Karpas-422 (cell line): ENCODE measurements at regions not wholly inside any gene's neighbourhood (a gene's known extent, or its start where the extent isn't known, plus 50 kb on each side); places are given as distances from the start of the nearest gene placed in this dataset.

Experiments
- DNase-seq: peaks from one replicate; pipeline ENCODE4 v3.0.0-alpha.2; 2015
- H2AFZ ChIP-seq: fragments of 200-600 bp; sonication (generic); 2 replicates; pipeline ENCODE4 v1.6.1; 2014; ENCODE audit warnings: antibody characterized with exemption, low read length, mixed read lengths
- H3K27ac ChIP-seq: fragments of 200-600 bp; sonication (generic); 2 replicates; pipeline ENCODE4 v1.5.1; 2014; ENCODE audit warnings: mild to moderate bottlenecking, low read length, moderate library complexity
- H3K27me3 ChIP-seq: fragments of 200-600 bp; sonication (generic); 2 replicates; pipeline ENCODE4 v1.6.1; 2014; ENCODE audit warnings: low read length, mixed read lengths
- H3K36me3 ChIP-seq: fragments of 200-600 bp; sonication (generic); 2 replicates; pipeline ENCODE4 v1.6.1; 2014; ENCODE audit warnings: low read length, mixed read lengths; ENCODE audit not compliant: insufficient read depth
- H3K4me1 ChIP-seq: fragments of 200-600 bp; sonication (generic); 2 replicates; pipeline ENCODE4 v1.6.1; 2014; ENCODE audit warnings: mild to moderate bottlenecking, low read length, mixed read lengths
- H3K4me2 ChIP-seq: fragments of 200-600 bp; sonication (generic); 2 replicates; pipeline ENCODE4 v1.6.1; 2014; ENCODE audit warnings: low read length, low read depth, mild to moderate bottlenecking; ENCODE audit not compliant: poor library complexity, severe bottlenecking
- H3K4me3 ChIP-seq: fragments of 200-600 bp; sonication (generic); 2 replicates; pipeline ENCODE4 v1.5.1; 2014; ENCODE audit warnings: mild to moderate bottlenecking, antibody characterized with exemption, low read length, mixed read lengths
- H3K79me2 ChIP-seq: fragments of 200-600 bp; sonication (generic); 2 replicates; pipeline ENCODE4 v1.6.1; 2014; ENCODE audit warnings: mild to moderate bottlenecking, low read length, mixed read lengths
- H3K9ac ChIP-seq: fragments of 200-600 bp; sonication (generic); 2 replicates; pipeline ENCODE4 v1.6.0; 2014; ENCODE audit warnings: low read length
- H3K9me2 ChIP-seq: fragments of 200-600 bp; sonication (generic), shearing (Covaris generic); replicated peaks from 2 replicates; pipeline ENCODE4 v1.6.0; 2014; ENCODE audit warnings: mild to moderate bottlenecking, low read length, moderate library complexity; ENCODE audit not compliant: insufficient read depth
- H3K9me3 ChIP-seq: fragments of 300-700, 200-600 bp; sonication (generic); 2 replicates; pipeline ENCODE4 v1.6.1; 2014; ENCODE audit warnings: low read length, mixed read lengths
- H4K20me1 ChIP-seq: fragments of 200-600 bp; sonication (generic); 2 replicates; pipeline ENCODE4 v1.6.1; 2014; ENCODE audit warnings: mild to moderate bottlenecking, antibody characterized with exemption, low read length, low read depth; ENCODE audit not compliant: insufficient read depth

DNA sequence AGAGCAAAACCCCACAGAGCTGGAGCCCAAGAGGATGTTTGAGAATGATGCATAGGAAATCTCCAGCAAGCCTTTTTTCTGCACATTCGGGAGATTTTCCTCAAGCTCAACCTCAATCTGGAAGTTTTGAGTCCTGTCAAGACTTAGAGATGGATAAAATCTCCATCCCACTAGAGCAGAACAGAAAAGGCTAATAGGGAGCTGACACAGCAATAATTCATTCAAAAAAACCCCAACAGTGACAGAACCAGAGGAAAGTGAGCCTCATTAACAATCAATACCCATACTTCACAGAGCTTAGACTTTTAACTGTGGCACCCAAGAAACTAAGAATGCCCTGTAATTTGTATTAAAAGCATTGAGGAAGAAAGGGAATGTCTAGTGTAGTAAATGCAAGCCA is 115.9 kb upstream of the BDNF start:
- Histone ChIP-seq H3K79me2 (no peaks in the 10 kb centered on the region), H3K9ac (no peak overlapping the region), H3K27me3 (no peaks in the 10 kb centered on the region), H3K4me1 (no peaks in the 10 kb centered on the region), H3K36me3 (no peaks in the 10 kb centered on the region), H3K4me3 (no peak overlapping the region), H3K4me2 (no peak overlapping the region), H4K20me1 (no peaks in the 10 kb centered on the region), H3K27ac (no peak overlapping the region), H2AFZ (no peak overlapping the region), H3K9me2 (no peaks in the 10 kb centered on the region), H3K9me3 (no peaks in the 10 kb centered on the region)
- DNase-seq, result no peak

DNA sequence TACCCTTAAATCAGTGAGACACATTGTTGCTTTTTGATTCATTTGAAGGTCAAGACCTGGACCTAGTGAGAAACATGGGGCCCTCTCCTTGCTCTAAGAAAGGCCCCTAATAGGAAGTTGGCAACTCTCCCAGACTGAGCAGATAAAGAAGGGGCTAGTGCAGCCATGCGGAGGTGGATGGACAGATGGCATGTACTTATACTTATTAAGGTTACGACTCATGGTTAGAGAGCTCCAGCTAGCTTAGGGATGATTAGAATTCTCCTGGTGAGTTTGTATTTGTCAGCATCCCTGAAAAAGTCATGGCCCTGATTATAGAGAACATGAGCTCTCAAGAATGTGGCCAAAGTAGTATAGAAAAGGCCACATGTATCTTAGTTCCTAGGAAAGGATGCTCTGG is 112.1 kb upstream of the BDNF start:
- DNase-seq, result no peak
- Histone ChIP-seq H3K9me2 (no peaks in the 10 kb centered on the region), H3K9me3 (no peaks in the 10 kb centered on the region), H3K27me3 (no peaks in the 10 kb centered on the region), H3K4me2 (no peak overlapping the region), H3K36me3 (no peaks in the 10 kb centered on the region), H3K4me1 (no peaks in the 10 kb centered on the region), H3K9ac (no peak overlapping the region), H3K27ac (no peak overlapping the region), H4K20me1 (no peaks in the 10 kb centered on the region), H2AFZ (no peak overlapping the region), H3K4me3 (no peak overlapping the region), H3K79me2 (no peaks in the 10 kb centered on the region)

DNA sequence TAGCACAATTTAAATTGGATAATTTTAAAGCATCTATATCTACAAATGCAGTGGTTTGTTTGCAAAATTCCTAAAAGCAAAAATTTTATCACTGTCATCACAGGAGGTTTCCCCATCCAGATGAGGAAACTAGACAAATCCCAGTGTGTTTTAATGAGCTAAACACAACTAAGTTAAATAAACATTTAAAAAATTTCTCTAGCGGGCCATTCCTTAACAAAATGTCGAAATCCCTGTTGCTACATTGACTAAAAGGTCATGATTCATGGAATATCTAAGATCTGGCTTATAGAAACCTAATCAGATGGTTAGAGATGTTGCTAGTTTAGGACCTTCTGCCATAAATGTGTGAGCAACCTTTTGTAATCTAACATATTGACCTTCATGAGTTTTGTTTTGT is 107.3 kb upstream of the BDNF start:
- H3K36me3 ChIP-seq, result no peaks in the 10 kb centered on the region
- no peaks in the 10 kb centered on the region for H3K9me3 ChIP-seq
- no peaks in the 10 kb centered on the region for H3K9me2 ChIP-seq
- no peaks in the 10 kb centered on the region for H4K20me1 ChIP-seq
- no peak overlapping the region for H2AFZ ChIP-seq
- H3K27me3 ChIP-seq, result no peaks in the 10 kb centered on the region
- DNase-seq, result no peak
- no peak overlapping the region for H3K9ac ChIP-seq
- H3K27ac ChIP-seq, result no peak overlapping the region
- H3K79me2 ChIP-seq, result no peaks in the 10 kb centered on the region
- H3K4me1 ChIP-seq, result no peaks in the 10 kb centered on the region
- H3K4me2 ChIP-seq, result no peak overlapping the region
- H3K4me3 ChIP-seq, result no peak overlapping the region

DNA sequence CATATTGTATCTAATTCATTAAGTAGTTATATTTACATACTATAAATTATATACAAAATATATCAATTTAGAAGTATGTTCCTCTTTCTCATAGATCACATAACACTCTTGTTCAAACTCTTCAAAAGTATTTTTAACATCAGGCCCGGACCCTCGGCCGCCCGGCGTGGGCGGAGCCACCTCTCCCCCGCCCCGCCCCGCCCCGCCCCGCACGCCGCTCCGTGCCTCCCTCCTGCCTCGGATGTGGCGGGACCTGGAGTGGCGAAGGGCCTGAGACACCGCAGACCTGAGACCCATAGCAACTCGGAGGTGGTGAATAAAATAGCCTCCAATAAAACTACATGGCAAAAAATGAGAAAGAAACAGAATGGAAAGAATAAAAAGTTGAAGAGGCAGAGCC is 105.9 kb upstream of the BDNF start:
- Histone ChIP-seq H3K4me3 (no peak overlapping the region), H3K9me3 (no peaks in the 10 kb centered on the region), H3K27ac (no peak overlapping the region), H3K4me1 (no peaks in the 10 kb centered on the region), H3K36me3 (no peaks in the 10 kb centered on the region), H3K79me2 (no peaks in the 10 kb centered on the region), H3K9ac (no peak overlapping the region), H4K20me1 (no peaks in the 10 kb centered on the region), H3K4me2 (no peak overlapping the region), H2AFZ (no peak overlapping the region), H3K9me2 (no peaks in the 10 kb centered on the region), H3K27me3 (no peaks in the 10 kb centered on the region)
- DNase-seq, result no peak

DNA sequence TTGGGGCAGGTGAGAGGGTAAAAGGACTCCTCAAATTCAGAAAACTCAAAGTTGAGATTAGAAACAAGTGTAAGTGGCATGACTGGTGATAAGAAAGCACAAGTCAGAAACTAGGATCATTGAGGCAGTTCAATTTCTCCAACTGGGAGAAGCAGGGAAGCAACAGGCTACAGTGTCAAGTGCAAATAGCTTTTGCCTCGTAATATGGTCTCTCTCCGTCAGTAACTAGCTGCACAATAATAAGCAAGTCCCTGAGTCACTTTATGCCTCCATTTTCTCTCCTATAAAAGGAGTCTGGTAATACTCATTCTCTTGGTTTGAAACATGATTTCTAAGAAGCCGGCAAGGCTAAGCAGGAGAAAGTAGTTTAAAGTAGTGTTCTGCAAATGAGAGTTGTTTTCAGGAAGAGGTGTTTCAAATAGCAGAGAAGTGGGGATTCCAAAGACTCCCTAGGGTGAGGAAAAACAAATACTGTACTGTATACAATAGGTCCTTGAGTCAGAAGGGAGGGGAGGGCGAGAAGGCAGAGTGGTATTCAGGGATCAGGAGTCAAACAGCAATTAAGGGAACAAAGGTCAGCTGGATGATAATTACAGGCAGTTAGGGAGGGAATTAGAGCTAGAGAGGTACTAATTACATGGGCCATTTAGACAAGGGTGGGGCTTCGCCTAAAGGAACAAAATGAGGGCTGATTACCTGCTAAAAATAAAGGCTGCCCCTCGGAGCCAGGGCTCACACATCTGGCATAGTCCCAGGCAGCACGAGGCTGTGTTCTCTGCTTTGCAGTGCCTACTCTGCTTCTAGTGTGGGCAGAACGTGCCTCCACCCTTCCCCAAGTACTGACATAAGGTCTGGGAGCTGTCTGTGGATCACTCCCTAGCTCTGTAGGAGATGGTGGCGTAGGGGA is 96.0 kb upstream of the BDNF start:
- no peaks in the 10 kb centered on the region for H3K27me3 ChIP-seq
- no peak overlapping the region for H3K4me2 ChIP-seq
- no peak overlapping the region for H3K27ac ChIP-seq
- DNase-seq, result no peak
- no peak overlapping the region for H3K4me3 ChIP-seq
- no peaks in the 10 kb centered on the region for H3K9me3 ChIP-seq
- no peaks in the 10 kb centered on the region for H4K20me1 ChIP-seq
- no peaks in the 10 kb centered on the region for H3K79me2 ChIP-seq
- no peaks in the 10 kb centered on the region for H3K36me3 ChIP-seq
- no peaks in the 10 kb centered on the region for H3K4me1 ChIP-seq
- no peak overlapping the region for H2AFZ ChIP-seq
- H3K9ac ChIP-seq, result no peak overlapping the region
- no peaks in the 10 kb centered on the region for H3K9me2 ChIP-seq

DNA sequence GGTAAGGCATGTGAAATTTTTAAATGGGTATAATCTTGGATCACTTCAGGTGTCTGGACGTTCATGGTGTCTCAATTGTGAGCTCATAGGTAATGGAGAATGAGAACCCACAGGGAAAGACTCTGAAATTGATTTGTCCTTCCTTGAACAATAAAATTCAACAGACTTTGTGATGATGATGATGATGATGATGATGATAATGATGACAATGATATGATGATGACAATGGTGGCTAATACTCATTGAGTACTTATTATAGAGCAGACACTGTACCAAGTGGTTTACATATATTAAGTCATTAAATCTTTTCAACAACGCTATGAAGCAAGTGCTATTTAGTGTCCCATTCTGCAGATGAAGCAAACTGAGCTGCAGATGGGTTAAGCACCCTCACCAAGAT is 86.6 kb upstream of the BDNF start:
- no peaks in the 10 kb centered on the region for H3K4me1 ChIP-seq
- H3K9me3 ChIP-seq, result no peaks in the 10 kb centered on the region
- no peak for DNase-seq
- no peaks in the 10 kb centered on the region for H3K79me2 ChIP-seq
- H3K9me2 ChIP-seq, result 0 out of 2 replicates have a peak, but pooled peaks cover 7% of the 10 kb centered on the region
- H3K27me3 ChIP-seq, result no peaks in the 10 kb centered on the region
- no peak overlapping the region for H3K27ac ChIP-seq
- H3K9ac ChIP-seq, result no peak overlapping the region
- H3K36me3 ChIP-seq, result no peaks in the 10 kb centered on the region
- H3K4me2 ChIP-seq, result no peak overlapping the region
- no peaks in the 10 kb centered on the region for H4K20me1 ChIP-seq
- no peak overlapping the region for H3K4me3 ChIP-seq
- no peak overlapping the region for H2AFZ ChIP-seq

DNA sequence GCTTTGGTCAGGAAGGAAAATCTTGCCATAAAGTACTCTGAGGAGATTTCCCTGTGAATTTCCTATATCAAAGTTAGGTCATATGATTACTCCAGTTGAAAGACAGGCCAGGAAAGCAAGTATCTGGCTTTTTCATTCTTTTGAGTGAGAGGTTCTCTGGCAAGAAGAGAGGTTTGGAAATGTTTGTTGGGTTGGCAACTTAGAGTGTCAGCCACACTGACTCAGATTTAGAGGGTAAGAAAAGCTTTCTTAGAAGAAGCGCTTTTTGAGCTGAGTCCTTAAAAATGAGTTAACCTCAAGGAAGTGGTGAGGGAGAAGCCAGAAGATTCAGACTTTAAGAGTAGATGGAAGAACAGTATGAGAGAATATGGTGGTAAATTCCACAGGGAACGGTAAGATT is 86.1 kb upstream of the BDNF start:
- no peaks in the 10 kb centered on the region for H3K79me2 ChIP-seq

DNA sequence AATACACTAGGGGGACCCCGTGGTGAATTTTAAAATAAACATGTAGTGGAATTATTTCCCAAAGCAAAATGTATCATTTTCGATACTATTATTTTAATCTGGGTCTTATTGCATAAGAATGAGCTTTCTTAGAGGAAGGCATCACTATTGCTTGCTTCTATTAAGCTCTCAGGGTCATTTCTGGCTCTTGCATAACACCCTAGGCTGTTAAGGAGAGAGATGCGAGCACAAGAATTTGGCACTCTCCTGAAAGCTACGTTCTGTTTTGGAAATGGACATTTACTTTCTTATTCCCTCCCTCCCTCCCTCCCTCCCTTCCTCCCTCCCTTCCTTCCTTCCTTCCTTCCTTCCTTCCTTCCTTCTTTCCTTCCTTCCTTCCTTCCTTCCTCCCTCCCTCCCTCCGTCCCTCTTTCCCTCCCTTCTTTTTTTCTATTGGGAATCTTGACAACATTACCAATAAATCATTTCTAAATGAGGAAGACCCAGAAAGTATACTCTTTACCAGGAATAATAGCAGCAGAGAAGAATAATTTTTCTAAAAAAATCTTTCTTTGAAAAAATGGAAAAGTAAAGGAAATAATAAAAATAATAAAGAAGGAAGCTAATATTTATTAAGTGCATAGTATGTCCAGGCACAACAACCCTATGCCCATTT is 83.6 kb upstream of the BDNF start:
- H3K9ac ChIP-seq, result no peak overlapping the region
- no peaks in the 10 kb centered on the region for H4K20me1 ChIP-seq
- H3K9me3 ChIP-seq, result no peaks in the 10 kb centered on the region
- no peak overlapping the region for H3K4me3 ChIP-seq
- H3K36me3 ChIP-seq, result no peaks in the 10 kb centered on the region
- 0 out of 2 replicates have a peak, but pooled peaks cover 5% of the 10 kb centered on the region for H3K9me2 ChIP-seq
- H3K27ac ChIP-seq, result no peak overlapping the region
- no peak overlapping the region for H3K4me2 ChIP-seq
- H3K79me2 ChIP-seq, result no peaks in the 10 kb centered on the region
- H3K27me3 ChIP-seq, result no peaks in the 10 kb centered on the region
- DNase-seq, result no peak
- no peaks in the 10 kb centered on the region for H3K4me1 ChIP-seq
- H2AFZ ChIP-seq, result no peak overlapping the region

More for the DNA sequence above, 86.1 kb upstream of the BDNF start:
- H2AFZ ChIP-seq, result no peak overlapping the region
- H3K27me3 ChIP-seq, result no peaks in the 10 kb centered on the region
- no peaks in the 10 kb centered on the region for H3K9me3 ChIP-seq
- no peaks in the 10 kb centered on the region for H4K20me1 ChIP-seq
- H3K4me1 ChIP-seq, result no peaks in the 10 kb centered on the region
- H3K4me2 ChIP-seq, result no peak overlapping the region
- no peaks in the 10 kb centered on the region for H3K36me3 ChIP-seq
- H3K4me3 ChIP-seq, result no peak overlapping the region
- 0 out of 2 replicates have a peak, but pooled peaks cover 7% of the 10 kb centered on the region for H3K9me2 ChIP-seq
- H3K9ac ChIP-seq, result no peak overlapping the region
- no peak for DNase-seq
- no peak overlapping the region for H3K27ac ChIP-seq
